DMS 273 (cell line): ENCODE measurements at regions not wholly inside any gene's neighbourhood (a gene's known extent, or its start where the extent isn't known, plus 50 kb on each side); places are given as distances from the start of the nearest gene placed in this dataset.

Experiments
- DNase-seq: peaks from one replicate; lab custom pipeline; 2025; ENCODE audit not compliant: unreplicated experiment; lab: John Stamatoyannopoulos, UW

DNA sequence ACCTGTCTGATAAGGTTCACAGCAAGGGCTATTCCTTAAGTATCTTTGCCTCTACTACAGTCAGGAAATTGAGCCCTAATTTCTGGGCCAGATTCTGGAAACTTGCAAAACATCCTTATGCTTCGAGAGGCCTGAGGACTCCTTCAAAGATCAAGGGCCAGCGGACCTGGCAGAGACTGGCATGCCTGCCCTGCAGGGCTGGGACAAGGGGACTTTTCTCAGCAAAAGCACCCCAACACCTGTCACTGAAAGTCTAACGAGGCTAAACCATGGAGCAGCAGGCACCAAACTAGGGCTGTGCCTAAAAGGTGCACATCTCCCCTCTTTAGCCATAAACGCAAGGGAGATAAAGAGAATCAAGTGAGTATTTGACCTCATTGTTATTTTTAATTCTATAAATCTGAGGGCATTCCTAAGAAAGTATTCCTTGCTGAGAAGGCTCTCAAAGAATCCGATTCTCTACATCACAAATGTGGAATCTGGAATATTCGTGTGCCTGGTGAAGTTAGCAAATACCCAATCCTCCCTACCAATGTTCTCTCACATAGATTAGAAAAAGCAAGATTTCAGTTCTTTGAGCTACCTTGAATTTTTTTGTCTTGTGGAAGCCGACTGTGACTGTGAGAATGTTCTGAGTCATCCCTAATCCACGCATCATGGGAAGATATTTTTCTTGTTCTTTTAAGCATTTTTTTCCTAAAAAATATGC is 328.2 kb upstream of the NOVA1 start:
- DNase-seq: no peak

DNA sequence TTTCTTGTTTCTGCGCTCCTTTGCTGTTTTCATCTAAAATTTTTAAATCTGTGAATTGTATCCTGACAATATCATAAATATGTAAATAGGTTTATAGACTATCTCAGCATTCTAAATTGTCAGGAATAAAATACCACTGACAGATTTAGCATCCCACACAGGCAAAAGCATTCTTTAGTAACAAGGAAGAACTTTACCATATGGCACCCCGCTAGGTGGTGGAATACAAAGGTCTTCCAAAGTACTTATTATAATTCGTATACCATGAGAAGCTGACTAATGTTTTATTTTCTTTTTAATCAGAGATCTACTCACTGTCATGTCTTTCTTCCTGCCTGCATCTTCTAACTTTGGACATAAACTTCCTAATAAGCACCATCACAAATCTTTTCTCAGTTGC is 328.8 kb upstream of the NOVA1 start:
- no peak for DNase-seq

DNA sequence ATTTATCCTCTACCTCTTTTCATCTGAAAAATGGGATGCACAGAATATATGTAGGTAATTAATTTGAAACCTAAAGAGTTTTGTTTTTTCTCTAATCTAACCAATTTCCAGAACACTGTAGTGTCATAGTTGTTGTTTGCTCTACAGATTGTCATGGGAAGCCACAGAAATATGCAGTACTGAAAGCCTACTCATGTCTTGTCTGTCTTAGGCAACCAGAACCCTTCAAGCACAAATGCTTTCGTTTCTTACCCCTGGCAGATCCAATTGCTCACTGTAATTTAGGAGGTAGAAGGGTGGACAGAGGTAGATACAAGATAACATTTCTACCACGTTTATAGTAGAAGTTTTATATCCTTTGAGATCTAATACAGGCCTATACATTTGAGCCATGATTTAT is 330.2 kb upstream of the NOVA1 start:
- DNase-seq: no peak

DNA sequence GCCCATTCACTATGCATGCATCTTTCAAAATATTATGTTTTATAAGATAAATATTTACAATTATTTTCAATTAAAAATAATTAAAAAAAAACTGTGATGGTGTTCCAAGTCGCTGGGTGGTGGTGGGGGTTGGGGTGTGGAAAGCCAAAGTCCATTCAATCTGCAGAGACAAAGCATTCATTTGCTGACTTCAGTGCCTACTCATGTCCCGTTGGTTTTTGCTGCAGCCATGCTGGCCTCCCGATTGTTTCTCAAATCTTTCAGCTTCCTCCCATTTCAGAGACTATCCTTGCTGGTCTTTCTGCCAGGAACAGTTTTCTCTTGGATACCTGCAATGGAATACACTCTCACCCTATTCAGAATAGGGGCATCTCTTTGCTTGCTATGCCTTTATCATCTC is 331.5 kb upstream of the NOVA1 start:
- no peak for DNase-seq

DNA sequence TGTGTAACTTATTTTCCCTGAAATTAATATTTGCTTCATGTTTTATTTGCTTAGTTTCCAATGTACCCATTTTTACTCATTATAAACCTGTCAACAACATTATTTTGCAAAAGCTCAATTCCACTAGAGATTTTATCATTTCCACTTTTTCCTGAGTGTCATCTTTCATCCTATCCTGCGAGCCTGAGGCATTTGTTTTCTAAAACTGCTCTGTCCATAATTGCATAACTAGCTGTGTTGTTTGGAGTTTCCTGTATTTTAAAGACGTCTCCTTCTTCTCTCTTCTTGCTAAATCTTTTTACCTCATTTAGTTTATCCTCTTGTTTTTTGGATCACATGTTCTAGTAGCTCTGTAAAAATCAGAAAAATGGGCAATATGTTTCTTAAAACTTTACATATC is 332.7 kb upstream of the NOVA1 start:
- no peak for DNase-seq

DNA sequence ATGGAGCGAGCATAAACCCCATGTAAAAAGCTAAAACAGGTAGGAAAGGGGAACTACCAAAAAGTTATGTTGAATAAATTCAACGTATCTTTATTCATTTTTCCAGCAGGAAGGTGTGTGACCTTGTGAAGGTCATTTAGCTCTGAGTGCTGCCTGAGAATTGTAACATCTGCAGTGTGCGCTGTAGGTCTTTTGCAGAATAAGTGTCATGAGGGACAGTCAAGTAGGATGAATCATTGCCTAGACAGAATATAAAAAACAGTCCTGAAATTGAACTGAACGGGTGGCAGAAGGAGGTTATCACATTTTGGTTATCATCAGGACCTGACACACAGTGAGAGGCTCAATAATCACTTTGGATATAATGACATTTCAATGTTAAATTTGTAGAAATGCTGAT is 334.8 kb upstream of the NOVA1 start:
- no peak for DNase-seq

DNA sequence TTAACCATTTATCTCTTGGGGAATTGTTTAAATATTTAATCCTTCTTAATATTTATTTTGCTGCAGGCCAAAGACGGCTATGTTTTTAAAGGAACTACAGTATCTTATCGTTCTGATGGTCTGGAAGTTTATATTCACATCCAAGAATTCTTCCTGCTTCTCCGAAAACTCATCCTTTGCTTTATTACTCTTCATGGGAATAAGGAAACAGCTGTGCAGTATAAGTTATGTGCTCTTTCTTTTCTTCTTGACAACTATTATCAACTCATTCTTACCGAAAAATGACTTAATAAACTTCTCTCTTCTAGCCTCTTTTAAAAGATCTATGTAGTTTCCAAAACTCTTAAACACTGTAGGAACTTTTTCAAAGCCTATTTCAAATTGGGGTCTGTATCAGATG is 335.6 kb upstream of the NOVA1 start:
- DNase-seq: no peak

DNA sequence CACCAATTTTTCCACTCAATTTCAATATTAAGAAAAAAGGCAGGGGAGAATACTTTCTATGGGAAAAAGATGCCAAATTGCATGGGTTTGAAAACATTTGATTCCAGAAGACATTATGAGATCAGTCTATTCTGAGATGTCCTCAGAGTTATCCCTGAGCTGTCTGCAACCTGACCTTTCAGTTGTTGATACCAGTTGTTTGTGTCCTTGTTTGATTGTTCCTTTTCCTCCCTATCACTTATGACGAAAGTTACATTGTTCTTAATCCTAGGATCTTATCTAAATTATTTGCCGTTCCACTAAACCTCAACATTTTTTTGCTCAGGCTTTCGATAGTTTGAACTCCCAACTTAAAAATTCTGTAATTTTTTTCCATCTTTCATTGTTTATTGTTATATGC is 336.3 kb upstream of the NOVA1 start:
- no peak for DNase-seq

DNA sequence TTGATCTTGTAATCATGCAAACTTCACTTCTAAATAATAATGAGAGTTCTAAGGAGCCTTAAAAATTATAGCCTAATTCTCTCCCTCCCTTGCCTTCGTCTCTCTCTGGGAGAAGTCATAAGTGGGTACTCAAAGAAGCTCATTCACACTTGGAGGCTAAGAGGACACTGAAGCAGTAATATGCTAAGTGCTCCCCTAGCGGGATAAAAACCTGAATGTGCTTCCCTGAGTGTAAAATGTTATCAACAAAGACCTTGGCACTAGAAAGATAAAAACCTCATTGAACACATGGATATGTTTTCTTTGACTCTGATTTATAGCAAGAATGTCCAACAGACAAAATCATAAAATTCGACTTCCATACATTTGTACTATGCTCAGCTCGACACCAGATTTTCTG is 337.9 kb upstream of the NOVA1 start:
- DNase-seq: no peak

DNA sequence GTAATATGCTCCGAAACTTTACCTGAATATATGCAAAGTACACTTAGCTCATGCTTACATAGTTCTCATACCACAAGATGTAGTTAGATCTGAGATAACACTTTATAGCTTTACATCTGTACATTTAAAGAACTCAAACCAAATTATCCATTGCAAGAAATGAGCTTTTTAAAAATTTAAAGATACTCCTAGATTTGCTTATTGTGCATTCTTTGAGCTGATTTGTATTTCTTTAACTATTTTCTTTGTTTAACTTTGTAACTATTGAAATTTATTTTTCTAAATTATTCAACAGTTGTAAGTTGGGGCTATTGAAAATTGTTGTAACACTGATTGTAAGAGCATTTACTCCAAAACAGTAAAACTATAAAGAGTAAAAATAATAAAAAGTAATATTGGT is 340.2 kb upstream of the NOVA1 start:
- DNase-seq: no peak

DNA sequence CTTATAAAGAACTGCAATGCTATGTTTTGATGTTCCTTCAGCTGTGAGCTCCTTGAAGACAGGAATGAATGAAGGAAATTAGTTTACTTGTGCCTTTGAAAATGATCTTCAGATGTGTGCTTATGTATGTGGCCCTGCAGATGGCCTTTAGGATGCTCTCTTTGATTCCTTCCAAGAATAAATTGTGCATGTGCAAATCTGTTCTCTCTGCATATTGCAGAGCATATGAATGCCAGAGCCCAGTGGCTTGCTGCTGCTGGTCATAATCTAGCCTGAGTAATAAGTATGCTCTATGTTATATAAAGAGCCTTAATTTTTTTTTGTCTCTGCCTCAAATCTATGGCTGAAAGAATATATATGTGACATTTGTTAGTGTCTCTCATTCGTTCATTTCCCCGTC is 341.9 kb upstream of the NOVA1 start:
- no peak for DNase-seq

DNA sequence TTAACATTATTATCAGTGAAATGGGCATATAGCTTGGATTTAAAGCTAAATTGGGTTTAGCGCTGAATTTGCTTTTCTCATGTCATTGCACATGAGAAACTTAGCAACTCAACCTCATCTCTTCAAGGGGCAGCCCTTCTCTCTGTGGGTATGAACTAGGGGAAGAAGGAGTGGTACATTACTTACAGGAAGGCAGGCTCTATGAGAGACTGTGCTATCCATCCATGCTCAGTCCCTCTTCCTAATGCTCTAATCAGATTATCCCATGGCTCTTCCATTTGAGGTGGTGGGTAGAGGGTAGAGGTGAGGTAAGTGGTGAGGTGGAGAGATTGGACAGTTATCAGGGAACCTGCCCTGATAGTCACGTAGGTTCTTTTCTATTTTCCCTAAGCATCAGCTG is 343.7 kb upstream of the NOVA1 start:
- DNase-seq: no peak

DNA sequence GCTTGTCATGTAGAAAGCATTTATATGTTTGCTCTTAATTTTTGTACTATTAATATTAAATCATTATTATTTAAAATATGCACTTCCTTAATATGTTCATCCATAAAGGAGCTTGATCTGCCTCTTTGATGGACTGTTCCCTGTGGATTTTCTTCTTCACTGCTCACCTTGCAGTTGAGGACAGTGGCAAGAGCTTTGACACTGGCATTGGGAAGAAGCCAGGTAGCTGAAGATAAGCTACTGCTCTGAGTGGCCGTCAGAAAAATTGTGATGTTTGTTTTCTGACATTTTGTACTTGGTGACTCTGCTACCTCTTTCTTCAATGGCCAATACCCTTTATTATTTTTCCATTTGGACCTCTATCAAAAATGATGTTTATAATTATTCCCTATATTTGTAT is 349.4 kb upstream of the NOVA1 start:
- DNase-seq: no peak

DNA sequence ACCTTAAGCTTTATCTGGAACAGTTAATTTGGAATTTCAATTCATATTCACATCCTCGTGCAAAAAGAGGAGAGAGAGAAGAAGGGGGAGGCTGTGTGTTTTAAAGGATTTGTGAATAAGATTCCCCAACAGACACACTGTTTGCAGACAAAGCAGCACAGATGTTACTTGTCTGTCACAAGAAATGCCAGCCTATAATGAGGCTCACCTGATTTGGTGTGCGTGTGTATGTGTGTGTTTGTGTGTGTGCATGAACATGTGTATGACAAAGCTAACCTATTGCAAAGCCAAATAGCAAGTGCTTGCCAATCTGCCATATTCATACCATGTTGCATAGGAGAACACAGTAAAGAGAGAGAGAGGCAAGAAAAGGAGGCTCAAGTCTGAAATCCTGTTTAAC is 361.6 kb upstream of the NOVA1 start:
- no peak for DNase-seq

DNA sequence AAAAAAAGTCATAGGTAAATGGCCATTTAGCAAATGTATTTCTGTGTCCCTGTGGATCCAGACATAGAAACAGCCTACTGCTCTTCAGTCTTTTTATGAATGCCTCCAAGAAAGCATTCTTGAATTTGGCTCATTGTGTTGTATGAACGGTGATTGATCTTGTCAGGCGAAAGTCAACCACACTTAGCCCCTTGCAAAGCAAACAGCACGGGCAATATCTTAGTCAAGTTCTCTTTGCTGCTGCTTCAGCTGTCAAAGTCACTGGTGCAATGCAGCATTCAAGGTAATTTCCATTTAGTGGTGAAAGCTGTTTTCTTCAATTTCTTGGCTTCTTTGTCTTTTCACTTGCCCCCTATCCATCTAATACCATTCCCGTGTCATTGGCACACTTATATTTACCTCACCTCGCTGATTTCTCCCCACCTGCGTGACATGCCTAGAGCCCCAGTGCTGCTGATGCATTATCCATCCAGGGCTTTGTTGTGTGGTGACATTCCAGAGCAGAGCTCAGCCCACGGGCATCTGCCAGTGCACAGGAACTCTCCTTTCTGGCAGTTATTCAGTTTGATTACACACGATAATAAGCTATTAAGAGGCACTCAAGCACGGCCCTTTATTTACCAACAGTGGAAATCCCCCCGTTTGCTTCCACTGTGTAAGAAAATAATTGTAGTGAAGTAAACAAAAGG is 362.3 kb upstream of the NOVA1 start:
- no peak for DNase-seq

DNA sequence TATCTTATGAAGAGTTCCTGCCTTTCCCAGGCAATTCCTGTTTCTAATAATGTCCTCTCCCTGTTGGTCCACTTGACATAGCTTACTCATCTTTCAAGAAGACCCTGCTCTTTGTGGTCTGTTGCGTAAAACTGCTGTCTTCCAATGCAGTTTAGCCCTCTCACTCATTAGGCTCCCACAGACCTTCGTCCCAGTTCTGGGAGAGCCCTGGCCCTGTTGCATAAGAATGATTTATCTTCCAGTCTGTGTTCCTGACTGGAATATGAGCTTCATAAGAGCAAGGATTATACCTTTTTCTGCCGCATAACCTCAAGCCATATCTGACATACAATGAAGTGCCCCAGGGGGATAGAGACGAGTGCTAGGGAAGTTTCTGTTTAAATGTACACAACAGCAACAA is 365.9 kb upstream of the NOVA1 start:
- no peak for DNase-seq

DNA sequence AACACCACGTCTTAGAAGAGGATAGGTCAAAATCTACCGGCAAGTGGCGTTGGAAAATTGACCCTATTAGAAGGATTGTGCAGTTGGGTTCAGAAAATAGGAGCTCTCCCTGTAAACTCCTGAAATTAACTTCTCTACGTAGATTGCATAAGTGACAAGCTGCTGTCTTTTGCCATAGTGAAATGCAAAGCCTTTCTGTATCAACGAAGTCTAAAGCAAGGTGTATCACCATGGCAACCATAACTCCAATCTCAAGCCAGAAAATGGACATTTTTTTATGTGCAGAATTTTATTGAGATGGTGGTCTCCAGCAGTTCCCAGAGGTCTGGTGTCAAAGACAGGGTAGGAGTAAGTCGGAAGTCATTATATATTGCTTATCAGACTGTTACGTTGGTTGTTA is 367.7 kb upstream of the NOVA1 start:
- no peak for DNase-seq

DNA sequence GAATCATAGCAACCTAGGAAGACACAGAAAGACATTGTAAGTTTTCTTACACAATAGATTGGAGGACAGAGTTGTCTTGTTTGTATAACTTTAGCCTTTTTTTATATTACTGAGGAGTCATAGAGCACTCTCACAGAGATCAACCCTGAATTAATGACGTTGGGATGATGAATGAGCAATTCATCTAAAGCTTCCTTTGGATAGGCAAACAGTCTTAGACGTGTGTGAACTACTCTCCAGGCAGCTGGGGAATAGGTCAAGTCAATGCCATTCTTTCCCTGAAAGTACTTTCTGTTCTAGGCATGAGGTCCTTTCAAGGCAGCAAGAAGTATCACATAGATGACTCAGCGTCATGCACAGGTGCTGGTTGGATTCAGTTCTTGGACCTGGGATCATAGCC is 369.1 kb upstream of the NOVA1 start:
- no peak for DNase-seq

DNA sequence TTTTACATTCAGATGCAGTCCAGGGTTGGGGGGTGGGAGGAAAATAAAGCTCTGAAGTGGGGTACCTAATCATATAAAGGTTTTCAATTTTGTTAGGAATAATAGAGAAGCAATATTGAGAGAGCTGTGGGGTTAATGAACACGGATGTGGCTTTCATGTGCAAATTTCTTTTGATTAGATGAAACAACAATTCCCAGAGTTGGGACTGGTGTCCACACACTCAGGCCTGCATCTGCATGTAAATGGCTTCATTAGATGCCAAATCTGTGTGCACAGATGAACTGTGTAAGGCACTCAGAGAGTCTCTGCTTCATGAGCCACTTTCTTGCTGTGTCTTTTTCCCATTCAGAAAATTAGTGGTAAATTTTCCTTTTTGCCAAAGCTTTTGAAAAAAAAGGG is 377.1 kb upstream of the NOVA1 start:
- no peak for DNase-seq

DNA sequence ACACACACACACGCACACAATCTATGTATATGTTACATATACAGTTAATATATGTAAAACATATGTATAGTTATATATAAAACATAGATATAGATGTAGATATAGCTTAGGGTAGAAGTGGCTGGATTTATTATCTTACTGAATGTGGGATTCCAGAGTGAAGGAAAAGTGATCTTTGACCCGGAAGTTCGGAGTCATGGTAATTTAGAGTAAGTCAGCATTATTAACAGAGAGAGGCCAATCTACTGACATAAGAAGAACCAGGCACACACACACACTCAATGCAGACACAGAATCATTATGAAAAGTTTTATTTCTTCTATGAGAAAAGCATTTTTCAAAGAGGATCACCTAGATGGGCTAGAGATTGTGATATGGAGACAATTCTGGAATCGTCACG is 384.2 kb upstream of the NOVA1 start:
- DNase-seq: no peak

DNA sequence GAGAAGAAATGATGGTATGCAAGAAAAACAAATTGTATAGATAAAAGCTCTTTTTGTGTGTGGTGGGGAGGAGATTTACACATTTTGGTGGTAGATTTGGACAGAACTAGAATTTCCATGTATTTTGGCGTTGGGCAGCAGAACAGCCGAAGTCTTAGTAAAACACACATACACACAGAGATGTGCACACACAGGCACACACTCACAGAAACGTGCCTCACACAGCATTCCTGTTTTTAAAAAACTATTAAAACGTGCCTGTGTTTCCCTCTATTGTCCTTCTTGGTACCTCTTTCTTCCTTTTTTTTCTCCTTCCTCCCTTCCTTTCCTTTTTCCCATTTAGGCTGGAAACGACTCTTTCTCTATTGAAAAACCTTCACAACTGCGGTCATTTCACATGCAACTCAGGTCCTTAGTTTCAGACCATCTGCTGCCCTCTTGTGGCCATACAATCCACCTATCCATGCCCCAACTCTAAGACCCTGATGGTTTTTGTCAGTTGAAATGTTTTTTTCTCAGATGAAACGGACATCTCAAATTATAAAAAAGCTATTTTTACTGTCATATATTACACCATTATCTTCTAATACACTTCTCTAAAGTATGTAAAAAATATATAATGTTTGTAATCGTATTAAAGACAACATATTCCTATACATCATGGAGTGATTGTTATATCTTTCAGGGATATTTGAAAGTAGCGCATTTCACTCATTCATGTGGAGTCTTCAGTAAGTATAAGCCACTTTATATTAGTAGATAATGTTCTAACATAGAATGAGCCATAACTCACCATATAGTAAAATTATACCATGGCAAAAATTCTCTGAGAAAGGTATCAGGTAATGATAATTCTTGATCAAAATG is 386.7 kb upstream of the NOVA1 start:
- DNase-seq: peak; percentile 78

DNA sequence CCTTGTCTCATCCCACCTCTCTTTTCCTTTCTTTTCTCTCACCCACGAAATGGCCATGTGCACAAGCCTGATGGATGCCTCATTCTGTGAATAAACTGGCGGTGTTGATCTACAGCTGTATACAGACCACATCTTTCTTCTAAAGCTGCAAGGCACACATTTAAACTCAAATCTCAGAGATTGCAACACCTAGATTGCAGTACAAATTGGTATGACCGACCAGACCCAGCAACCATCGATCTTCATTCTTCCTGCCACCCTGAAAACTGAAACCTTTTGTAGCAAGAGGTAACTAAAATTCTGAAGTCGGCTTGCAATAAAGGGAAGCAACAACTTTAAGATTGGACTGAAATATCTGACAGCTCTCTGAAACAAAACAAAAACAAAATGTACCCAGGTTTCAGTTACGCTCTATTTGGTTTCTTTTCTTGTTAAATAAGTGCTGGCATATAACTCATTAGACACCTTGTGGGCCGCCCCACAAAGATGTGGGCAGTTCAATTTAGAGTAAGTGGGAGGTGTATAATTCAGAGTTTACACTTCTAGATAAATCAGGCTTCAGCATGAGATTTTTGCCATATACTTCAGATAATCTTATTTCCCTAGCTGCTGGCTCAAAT is 390.0 kb upstream of the NOVA1 start:
- no peak for DNase-seq
